CD4-positive, alpha-beta T cell (primary cell): ENCODE measurements at regions not wholly inside any gene's neighbourhood (a gene's known extent, or its start where the extent isn't known, plus 50 kb on each side); places are given as distances from the start of the nearest gene placed in this dataset.

Source experiments
- ATAC-seq: fragments of 200-7000 bp; cut with Tn5 transposase; one replicate; pipeline ENCODE4 v1.10.0; 2022; ENCODE audit warnings: mild to moderate bottlenecking; ENCODE audit not compliant: poor library complexity
- CTCF ChIA-PET: fragments of 350-600 bp; sonication (Branson Sonifier 250); formaldehyde crosslinking; loops from one replicate; lab custom pipeline; 2021; ENCODE audit warnings: antibody characterized with exemption, inconsistent platforms; lab: Charles Lee
- POLR2A ChIA-PET: fragments of 350-600 bp; sonication (Branson Sonifier 250); formaldehyde crosslinking; loops from one replicate; lab custom pipeline; 2021; ENCODE audit warnings: antibody characterized with exemption, inconsistent platforms; lab: Charles Lee
- DNase-seq, 14 experiments: peaks; one replicate each; pipeline ENCODE4 v3.0.0-alpha.2; 2013 to 2020; ENCODE audit warnings: mixed read lengths in 2 of 14
- H3K27ac ChIP-seq, 2 donors: one replicate each; pipeline versions ENCODE4 v1.5.1 to v1.7.0; 2013; ENCODE audit warnings: low read length in 2 of 2, low read depth in 1 of 2, mild to moderate bottlenecking in 1 of 2
- H3K27me3 ChIP-seq, 2 experiments: 1 replicate in 1 of 2; 2 replicates in 1 of 2; pipeline versions ENCODE4 v1.6.1 to v1.7.0; 2013; ENCODE audit warnings: low read length in 2 of 2, control low read depth in 1 of 2, mild to moderate bottlenecking in 1 of 2, moderate library complexity in 1 of 2; ENCODE audit not compliant: insufficient read depth in 2 of 2, control insufficient read depth in 1 of 2
- H3K36me3 ChIP-seq: one replicate; pipeline ENCODE4 v1.6.1; 2013; ENCODE audit warnings: low read length, control low read depth; ENCODE audit not compliant: insufficient read depth
- H3K4me1 ChIP-seq: one replicate; pipeline ENCODE4 v1.6.1; 2013; ENCODE audit warnings: low read length, control low read depth; ENCODE audit not compliant: insufficient read depth
- H3K4me3 ChIP-seq: one replicate; pipeline ENCODE4 v1.5.1; 2013; ENCODE audit warnings: mild to moderate bottlenecking, low read length, moderate library complexity
- H3K9me3 ChIP-seq, 2 experiments: 1 replicate in 1 of 2; 2 replicates in 1 of 2; pipeline versions ENCODE4 v1.6.1 to v1.7.0; 2013; ENCODE audit warnings: low read length in 2 of 2, mild to moderate bottlenecking in 2 of 2, control low read depth in 1 of 2, moderate library complexity in 1 of 2; ENCODE audit not compliant: control insufficient read depth in 1 of 2, insufficient read depth in 1 of 2
- H3K27ac Mint-ChIP-seq: one replicate; pipeline ENCODE4 v1.8.0; 2020; ENCODE audit warnings: mixed read lengths
- H3K27me3 Mint-ChIP-seq: one replicate; pipeline ENCODE4 v1.8.0; 2021; ENCODE audit warnings: mixed read lengths
- H3K36me3 Mint-ChIP-seq: one replicate; pipeline ENCODE4 v1.8.0; 2021; ENCODE audit warnings: low read depth, mixed read lengths
- H3K4me1 Mint-ChIP-seq: one replicate; pipeline ENCODE4 v1.8.0; 2021; ENCODE audit warnings: low read depth, mixed read lengths
- H3K4me3 Mint-ChIP-seq: one replicate; pipeline ENCODE4 v1.8.0; 2020; ENCODE audit warnings: mild to moderate bottlenecking, mixed read lengths
- H3K9me3 Mint-ChIP-seq: one replicate; pipeline ENCODE4 v1.8.0; 2020; ENCODE audit warnings: mixed read lengths
- intact Hi-C, 2 experiments: fragments of 100-400 bp; cut with DNase I in 1 of 2; cut with micrococcal nuclease in 1 of 2; formaldehyde crosslinking; loops; one replicate each; pipeline versions ENCODE4 v1.15.1 to v1.9.0; 2023 to 2025; cut with DNase I, micrococcal nuclease
- TF ChIP-seq, protein P1 (sequence below): fragments of 200-600 bp; IDR thresholded peaks from one replicate; pipeline ENCODE4 v1.8.0; 2022; ENCODE audit warnings: antibody characterized with exemption, mild to moderate bottlenecking

DNA sequence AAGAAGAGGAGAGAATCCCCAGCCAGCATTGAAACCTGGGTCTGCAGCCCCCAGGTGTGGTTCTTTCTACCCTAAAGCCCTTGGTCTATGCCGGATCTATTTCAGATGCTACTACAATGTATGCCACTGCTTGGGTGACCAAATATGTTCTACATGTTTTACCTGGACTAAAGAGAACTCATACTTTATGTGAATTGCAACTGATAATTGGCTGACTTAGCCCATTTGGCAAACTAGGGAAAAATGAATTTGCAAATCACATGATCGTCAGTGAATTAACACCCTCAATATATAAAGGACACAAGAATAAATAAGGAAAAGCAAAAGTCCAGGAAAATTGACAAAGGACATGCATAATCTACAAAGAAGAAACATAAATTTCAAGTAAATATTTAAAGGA is 308.8 kb upstream of the IRX2 start:
- no peaks in the 10 kb centered on the region for H3K4me1 ChIP-seq
- TF ChIP-seq, protein P1, sequence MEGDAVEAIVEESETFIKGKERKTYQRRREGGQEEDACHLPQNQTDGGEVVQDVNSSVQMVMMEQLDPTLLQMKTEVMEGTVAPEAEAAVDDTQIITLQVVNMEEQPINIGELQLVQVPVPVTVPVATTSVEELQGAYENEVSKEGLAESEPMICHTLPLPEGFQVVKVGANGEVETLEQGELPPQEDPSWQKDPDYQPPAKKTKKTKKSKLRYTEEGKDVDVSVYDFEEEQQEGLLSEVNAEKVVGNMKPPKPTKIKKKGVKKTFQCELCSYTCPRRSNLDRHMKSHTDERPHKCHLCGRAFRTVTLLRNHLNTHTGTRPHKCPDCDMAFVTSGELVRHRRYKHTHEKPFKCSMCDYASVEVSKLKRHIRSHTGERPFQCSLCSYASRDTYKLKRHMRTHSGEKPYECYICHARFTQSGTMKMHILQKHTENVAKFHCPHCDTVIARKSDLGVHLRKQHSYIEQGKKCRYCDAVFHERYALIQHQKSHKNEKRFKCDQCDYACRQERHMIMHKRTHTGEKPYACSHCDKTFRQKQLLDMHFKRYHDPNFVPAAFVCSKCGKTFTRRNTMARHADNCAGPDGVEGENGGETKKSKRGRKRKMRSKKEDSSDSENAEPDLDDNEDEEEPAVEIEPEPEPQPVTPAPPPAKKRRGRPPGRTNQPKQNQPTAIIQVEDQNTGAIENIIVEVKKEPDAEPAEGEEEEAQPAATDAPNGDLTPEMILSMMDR: no peak
- no peak overlapping the region for H3K27ac Mint-ChIP-seq
- no peaks in the 10 kb centered on the region for H3K36me3 ChIP-seq
- no peak overlapping the region for H3K4me3 ChIP-seq
- H3K9me3 Mint-ChIP-seq: peaks cover 5% of the 10 kb centered on the region
- no peak for DNase-seq
- H3K36me3 Mint-ChIP-seq: no peaks in the 10 kb centered on the region
- no peaks in the 10 kb centered on the region for H3K27me3 ChIP-seq
- intact Hi-C loops: no loop called here
- H3K9me3 ChIP-seq: peaks cover 3 to 43% of the 10 kb centered on the region in 2 experiments
- H3K27me3 Mint-ChIP-seq: no peaks in the 10 kb centered on the region
- no peak for ATAC-seq
- POLR2A ChIA-PET: no interaction called here
- H3K4me1 Mint-ChIP-seq: no peaks in the 10 kb centered on the region
- CTCF ChIA-PET: no interaction called here
- no peak overlapping the region for H3K27ac ChIP-seq
- H3K4me3 Mint-ChIP-seq: no peak overlapping the region

DNA sequence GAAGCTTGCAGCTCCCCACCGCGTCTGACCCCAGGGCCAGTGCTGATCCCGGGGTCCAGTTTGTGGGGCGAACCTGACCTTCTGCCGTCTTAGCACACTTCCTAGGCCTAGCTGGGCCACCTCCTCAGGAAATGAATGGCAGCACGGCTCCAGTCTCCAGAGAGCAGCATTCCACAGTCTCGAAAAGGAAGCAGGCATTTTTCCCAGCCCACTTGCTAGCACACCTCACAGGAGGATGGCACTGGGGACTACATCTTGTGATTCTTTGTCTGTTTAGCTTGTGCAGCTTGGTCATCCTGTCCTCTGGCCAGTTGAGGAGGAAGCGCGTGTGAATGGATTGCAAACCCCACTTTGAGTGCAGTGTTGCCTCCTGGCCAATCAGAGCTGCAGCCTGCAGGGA is 308.0 kb upstream of the IRX2 start:
- CTCF ChIA-PET: no interaction called here
- no peak for DNase-seq
- Mint-ChIP-seq H3K27me3 (no peaks in the 10 kb centered on the region), H3K4me1 (no peaks in the 10 kb centered on the region), H3K27ac (no peak overlapping the region), H3K4me3 (no peak overlapping the region), H3K9me3 (peaks cover 5% of the 10 kb centered on the region), H3K36me3 (no peaks in the 10 kb centered on the region)
- H3K27ac ChIP-seq: no peak overlapping the region
- no peaks in the 10 kb centered on the region for H3K36me3 ChIP-seq
- peaks cover 3 to 41% of the 10 kb centered on the region in 2 experiments for H3K9me3 ChIP-seq
- TF ChIP-seq, protein P1: no peak
- no peaks in the 10 kb centered on the region for H3K4me1 ChIP-seq
- intact Hi-C loops: no loop called here
- H3K27me3 ChIP-seq: no peaks in the 10 kb centered on the region
- H3K4me3 ChIP-seq: no peak overlapping the region
- POLR2A ChIA-PET: no interaction called here
- no peak for ATAC-seq

DNA sequence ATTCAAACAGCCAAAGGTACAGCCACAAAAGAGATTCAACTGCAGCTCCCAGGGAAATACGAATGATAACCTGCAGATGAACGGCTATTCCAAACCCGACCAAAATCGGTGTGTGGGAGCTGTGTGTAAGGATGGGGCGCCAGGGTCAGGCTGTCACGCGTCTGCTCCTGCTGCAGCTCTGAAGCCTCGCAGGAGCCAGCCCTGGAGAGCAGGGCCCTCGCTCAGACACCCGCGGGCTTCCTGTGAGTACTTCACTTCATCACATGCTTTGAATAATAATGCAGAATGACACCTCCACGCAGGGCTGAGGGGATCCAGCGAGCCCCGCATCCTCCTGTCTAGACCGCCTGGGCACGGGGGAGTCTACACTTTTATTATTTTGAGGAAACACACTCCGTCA is 307.5 kb upstream of the IRX2 start:
- CTCF ChIA-PET: no interaction called here
- no peak for ATAC-seq

More for the DNA sequence above, 307.5 kb upstream of the IRX2 start:
- Mint-ChIP-seq H3K27me3 (no peaks in the 10 kb centered on the region), H3K4me3 (no peak overlapping the region), H3K4me1 (no peaks in the 10 kb centered on the region), H3K36me3 (no peaks in the 10 kb centered on the region), H3K9me3 (peaks cover 5% of the 10 kb centered on the region), H3K27ac (no peak overlapping the region)
- TF ChIP-seq, protein P1: no peak
- no peaks in the 10 kb centered on the region for H3K4me1 ChIP-seq
- H3K27me3 ChIP-seq: no peaks in the 10 kb centered on the region
- POLR2A ChIA-PET: no interaction called here
- intact Hi-C loops: no loop called here
- H3K27ac ChIP-seq: no peak overlapping the region
- H3K4me3 ChIP-seq: no peak overlapping the region
- H3K36me3 ChIP-seq: no peaks in the 10 kb centered on the region
- peaks cover 3 to 37% of the 10 kb centered on the region in 2 experiments for H3K9me3 ChIP-seq
- no peak for DNase-seq
